ENCODE measurements at regions not wholly inside any gene's neighbourhood (a gene's known extent, or its start where the extent isn't known, plus 50 kb on each side); places are given as distances from the start of the nearest gene placed in this dataset.

DNA sequence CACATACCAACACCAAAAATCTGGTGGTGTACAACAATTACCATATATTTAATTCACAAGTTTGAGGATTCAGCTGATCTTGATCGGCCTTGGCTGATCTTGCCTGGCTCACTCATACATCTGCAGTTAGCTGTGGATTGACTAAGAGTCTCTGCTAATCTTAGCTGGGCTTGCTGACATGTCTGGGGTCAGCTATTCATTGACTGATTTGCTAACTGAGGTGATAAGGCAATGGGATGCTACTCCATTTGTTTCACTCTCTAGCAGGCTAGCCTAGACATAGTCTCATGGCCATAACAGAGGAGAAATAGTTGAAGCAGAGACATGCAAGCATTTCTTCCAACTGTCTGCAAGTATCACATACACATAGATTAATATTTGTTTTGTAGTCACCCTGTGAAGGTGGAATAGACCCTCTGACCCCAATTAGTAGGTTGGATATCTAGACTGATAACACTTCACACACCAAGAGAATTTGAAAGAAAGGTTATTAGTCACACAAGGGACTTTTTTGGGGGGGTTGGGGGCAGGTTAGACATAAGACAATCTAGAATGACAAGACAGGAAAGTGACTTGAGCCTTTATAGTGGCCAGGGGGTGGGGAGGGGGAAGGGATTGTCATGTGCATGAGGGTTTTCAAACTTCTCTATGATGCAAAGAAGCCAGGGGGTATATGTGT, 142.3 kb downstream of the BARHL2 start:
- ATAC-seq (no peak), DNase-seq (ENCODE audit: low spot score) (no peak)
- H3K4me1 ChIP-seq (ENCODE audit: insufficient read depth), result no peaks in the 10 kb centered on the region
- H3K27ac ChIP-seq (ENCODE audit: low read depth), result no peak overlapping the region
- no peaks in the 10 kb centered on the region for H3K27me3 ChIP-seq (ENCODE audit: insufficient read depth)
- no peaks in the 10 kb centered on the region for H4K20me1 ChIP-seq (replicated peaks; ENCODE audit: insufficient read depth)
- Mint-ChIP-seq H3K27me3 (ENCODE audit: insufficient read depth, low read depth, poor library complexity) (no peaks in the 10 kb centered on the region), H3K9me3 (no peaks in the 10 kb centered on the region), H3K36me3 (ENCODE audit: low read depth) (no peaks in the 10 kb centered on the region), H3K27ac (no peak overlapping the region), H3K4me1 (no peaks in the 10 kb centered on the region), H3K4me3 (no peak overlapping the region)
- H3K79me2 ChIP-seq (replicated peaks; ENCODE audit: insufficient read depth), result no peaks in the 10 kb centered on the region
- no peaks in the 10 kb centered on the region for H3K9me2 ChIP-seq (ENCODE audit: insufficient read depth)
- no peak overlapping the region for H3K4me2 ChIP-seq
- H3K36me3 ChIP-seq (ENCODE audit: insufficient read depth), result no peaks in the 10 kb centered on the region
- no peak for TF ChIP-seq EZH2 (IDR thresholded peaks at IDR 0.05; ENCODE audit: low read depth, unreplicated experiment)
- TF ChIP-seq JUNB (IDR thresholded peaks at IDR 0.05; ENCODE audit: unreplicated experiment), result no peak
- no peak for TF ChIP-seq ZNF114 (CRISPR knock-in tag; IDR thresholded peaks at IDR 0.05)
- TF ChIP-seq CREB1 (CRISPR knock-in tag; IDR thresholded peaks at IDR 0.05; ENCODE audit: low read depth), result no peak
- no peak for TF ChIP-seq POLR2AphosphoS5 (IDR thresholded peaks at IDR 0.05; ENCODE audit: low read depth)
- TF ChIP-seq ZNF331 (CRISPR knock-in tag; IDR thresholded peaks at IDR 0.05; ENCODE audit: low read depth), result no peak
- TF ChIP-seq, protein P1, sequence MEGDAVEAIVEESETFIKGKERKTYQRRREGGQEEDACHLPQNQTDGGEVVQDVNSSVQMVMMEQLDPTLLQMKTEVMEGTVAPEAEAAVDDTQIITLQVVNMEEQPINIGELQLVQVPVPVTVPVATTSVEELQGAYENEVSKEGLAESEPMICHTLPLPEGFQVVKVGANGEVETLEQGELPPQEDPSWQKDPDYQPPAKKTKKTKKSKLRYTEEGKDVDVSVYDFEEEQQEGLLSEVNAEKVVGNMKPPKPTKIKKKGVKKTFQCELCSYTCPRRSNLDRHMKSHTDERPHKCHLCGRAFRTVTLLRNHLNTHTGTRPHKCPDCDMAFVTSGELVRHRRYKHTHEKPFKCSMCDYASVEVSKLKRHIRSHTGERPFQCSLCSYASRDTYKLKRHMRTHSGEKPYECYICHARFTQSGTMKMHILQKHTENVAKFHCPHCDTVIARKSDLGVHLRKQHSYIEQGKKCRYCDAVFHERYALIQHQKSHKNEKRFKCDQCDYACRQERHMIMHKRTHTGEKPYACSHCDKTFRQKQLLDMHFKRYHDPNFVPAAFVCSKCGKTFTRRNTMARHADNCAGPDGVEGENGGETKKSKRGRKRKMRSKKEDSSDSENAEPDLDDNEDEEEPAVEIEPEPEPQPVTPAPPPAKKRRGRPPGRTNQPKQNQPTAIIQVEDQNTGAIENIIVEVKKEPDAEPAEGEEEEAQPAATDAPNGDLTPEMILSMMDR (conservative IDR thresholded peaks at IDR 0.05; ENCODE audit: low read depth in 2 of 2), result no peak
- TF ChIP-seq, protein P2, sequence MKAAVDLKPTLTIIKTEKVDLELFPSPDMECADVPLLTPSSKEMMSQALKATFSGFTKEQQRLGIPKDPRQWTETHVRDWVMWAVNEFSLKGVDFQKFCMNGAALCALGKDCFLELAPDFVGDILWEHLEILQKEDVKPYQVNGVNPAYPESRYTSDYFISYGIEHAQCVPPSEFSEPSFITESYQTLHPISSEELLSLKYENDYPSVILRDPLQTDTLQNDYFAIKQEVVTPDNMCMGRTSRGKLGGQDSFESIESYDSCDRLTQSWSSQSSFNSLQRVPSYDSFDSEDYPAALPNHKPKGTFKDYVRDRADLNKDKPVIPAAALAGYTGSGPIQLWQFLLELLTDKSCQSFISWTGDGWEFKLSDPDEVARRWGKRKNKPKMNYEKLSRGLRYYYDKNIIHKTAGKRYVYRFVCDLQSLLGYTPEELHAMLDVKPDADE (IDR thresholded peaks at IDR 0.05), result no peak
- no peak for TF ChIP-seq NANOG (IDR thresholded peaks at IDR 0.05; ENCODE audit: borderline replicate concordance)
- TF ChIP-seq EZH2phosphoT487 (IDR thresholded peaks at IDR 0.05; ENCODE audit: unreplicated experiment), result no peak
- TF ChIP-seq, protein P3, sequence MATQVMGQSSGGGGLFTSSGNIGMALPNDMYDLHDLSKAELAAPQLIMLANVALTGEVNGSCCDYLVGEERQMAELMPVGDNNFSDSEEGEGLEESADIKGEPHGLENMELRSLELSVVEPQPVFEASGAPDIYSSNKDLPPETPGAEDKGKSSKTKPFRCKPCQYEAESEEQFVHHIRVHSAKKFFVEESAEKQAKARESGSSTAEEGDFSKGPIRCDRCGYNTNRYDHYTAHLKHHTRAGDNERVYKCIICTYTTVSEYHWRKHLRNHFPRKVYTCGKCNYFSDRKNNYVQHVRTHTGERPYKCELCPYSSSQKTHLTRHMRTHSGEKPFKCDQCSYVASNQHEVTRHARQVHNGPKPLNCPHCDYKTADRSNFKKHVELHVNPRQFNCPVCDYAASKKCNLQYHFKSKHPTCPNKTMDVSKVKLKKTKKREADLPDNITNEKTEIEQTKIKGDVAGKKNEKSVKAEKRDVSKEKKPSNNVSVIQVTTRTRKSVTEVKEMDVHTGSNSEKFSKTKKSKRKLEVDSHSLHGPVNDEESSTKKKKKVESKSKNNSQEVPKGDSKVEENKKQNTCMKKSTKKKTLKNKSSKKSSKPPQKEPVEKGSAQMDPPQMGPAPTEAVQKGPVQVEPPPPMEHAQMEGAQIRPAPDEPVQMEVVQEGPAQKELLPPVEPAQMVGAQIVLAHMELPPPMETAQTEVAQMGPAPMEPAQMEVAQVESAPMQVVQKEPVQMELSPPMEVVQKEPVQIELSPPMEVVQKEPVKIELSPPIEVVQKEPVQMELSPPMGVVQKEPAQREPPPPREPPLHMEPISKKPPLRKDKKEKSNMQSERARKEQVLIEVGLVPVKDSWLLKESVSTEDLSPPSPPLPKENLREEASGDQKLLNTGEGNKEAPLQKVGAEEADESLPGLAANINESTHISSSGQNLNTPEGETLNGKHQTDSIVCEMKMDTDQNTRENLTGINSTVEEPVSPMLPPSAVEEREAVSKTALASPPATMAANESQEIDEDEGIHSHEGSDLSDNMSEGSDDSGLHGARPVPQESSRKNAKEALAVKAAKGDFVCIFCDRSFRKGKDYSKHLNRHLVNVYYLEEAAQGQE (IDR thresholded peaks at IDR 0.05; ENCODE audit: unreplicated experiment), result no peak
- TF ChIP-seq, protein P4, sequence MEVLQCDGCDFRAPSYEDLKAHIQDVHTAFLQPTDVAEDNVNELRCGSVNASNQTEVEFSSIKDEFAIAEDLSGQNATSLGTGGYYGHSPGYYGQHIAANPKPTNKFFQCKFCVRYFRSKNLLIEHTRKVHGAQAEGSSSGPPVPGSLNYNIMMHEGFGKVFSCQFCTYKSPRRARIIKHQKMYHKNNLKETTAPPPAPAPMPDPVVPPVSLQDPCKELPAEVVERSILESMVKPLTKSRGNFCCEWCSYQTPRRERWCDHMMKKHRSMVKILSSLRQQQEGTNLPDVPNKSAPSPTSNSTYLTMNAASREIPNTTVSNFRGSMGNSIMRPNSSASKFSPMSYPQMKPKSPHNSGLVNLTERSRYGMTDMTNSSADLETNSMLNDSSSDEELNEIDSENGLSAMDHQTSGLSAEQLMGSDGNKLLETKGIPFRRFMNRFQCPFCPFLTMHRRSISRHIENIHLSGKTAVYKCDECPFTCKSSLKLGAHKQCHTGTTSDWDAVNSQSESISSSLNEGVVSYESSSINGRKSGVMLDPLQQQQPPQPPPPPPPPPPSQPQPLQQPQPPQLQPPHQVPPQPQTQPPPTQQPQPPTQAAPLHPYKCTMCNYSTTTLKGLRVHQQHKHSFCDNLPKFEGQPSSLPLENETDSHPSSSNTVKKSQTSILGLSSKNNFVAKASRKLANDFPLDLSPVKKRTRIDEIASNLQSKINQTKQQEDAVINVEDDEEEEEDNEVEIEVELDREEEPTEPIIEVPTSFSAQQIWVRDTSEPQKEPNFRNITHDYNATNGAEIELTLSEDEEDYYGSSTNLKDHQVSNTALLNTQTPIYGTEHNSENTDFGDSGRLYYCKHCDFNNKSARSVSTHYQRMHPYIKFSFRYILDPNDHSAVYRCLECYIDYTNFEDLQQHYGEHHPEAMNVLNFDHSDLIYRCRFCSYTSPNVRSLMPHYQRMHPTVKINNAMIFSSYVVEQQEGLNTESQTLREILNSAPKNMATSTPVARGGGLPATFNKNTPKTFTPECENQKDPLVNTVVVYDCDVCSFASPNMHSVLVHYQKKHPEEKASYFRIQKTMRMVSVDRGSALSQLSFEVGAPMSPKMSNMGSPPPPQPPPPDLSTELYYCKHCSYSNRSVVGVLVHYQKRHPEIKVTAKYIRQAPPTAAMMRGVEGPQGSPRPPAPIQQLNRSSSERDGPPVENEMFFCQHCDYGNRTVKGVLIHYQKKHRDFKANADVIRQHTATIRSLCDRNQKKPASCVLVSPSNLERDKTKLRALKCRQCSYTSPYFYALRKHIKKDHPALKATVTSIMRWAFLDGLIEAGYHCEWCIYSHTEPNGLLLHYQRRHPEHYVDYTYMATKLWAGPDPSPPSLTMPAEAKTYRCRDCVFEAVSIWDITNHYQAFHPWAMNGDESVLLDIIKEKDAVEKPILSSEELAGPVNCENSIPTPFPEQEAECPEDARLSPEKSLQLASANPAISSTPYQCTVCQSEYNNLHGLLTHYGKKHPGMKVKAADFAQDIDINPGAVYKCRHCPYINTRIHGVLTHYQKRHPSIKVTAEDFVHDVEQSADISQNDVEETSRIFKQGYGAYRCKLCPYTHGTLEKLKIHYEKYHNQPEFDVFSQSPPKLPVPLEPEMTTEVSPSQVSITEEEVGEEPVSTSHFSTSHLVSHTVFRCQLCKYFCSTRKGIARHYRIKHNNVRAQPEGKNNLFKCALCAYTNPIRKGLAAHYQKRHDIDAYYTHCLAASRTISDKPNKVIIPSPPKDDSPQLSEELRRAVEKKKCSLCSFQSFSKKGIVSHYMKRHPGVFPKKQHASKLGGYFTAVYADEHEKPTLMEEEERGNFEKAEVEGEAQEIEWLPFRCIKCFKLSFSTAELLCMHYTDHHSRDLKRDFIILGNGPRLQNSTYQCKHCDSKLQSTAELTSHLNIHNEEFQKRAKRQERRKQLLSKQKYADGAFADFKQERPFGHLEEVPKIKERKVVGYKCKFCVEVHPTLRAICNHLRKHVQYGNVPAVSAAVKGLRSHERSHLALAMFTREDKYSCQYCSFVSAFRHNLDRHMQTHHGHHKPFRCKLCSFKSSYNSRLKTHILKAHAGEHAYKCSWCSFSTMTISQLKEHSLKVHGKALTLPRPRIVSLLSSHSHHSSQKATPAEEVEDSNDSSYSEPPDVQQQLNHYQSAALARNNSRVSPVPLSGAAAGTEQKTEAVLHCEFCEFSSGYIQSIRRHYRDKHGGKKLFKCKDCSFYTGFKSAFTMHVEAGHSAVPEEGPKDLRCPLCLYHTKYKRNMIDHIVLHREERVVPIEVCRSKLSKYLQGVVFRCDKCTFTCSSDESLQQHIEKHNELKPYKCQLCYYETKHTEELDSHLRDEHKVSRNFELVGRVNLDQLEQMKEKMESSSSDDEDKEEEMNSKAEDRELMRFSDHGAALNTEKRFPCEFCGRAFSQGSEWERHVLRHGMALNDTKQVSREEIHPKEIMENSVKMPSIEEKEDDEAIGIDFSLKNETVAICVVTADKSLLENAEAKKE (CRISPR knock-in tag; IDR thresholded peaks at IDR 0.05), result no peak
- TF ChIP-seq STAT1 (IDR thresholded peaks at IDR 0.05; ENCODE audit: unreplicated experiment), result no peak
- H2AFZ ChIP-seq, result no peak overlapping the region
- H3K4me3 ChIP-seq, result no peak overlapping the region
- H3F3A ChIP-seq (replicated peaks; ENCODE audit: low read depth), result no peaks in the 10 kb centered on the region

All from GM23338 (cell line).